ENCODE measurements at regions not wholly inside any gene's neighbourhood (a gene's known extent, or its start where the extent isn't known, plus 50 kb on each side); places are given as distances from the start of the nearest gene placed in this dataset.

DNA sequence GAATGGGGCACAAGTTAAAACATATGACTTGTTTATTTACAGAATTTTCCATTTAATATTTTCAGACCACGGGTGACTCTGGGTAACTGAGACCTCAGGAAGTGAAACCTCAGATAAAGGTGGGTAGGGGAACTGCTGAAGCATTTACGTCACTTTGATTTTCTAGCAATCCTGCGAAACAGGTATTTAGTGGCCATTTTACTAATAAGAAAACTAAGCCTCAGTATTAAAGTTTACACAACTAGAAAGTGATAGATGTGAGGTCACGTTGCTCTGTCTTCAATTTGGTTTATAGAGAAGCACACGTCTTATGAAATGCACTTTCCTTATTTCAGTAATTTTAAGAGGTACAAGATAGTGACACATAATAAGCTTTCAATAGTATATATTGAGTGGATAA, 402.8 kb downstream of the FGF9 start (continued):
- TF ChIP-seq, protein P1, sequence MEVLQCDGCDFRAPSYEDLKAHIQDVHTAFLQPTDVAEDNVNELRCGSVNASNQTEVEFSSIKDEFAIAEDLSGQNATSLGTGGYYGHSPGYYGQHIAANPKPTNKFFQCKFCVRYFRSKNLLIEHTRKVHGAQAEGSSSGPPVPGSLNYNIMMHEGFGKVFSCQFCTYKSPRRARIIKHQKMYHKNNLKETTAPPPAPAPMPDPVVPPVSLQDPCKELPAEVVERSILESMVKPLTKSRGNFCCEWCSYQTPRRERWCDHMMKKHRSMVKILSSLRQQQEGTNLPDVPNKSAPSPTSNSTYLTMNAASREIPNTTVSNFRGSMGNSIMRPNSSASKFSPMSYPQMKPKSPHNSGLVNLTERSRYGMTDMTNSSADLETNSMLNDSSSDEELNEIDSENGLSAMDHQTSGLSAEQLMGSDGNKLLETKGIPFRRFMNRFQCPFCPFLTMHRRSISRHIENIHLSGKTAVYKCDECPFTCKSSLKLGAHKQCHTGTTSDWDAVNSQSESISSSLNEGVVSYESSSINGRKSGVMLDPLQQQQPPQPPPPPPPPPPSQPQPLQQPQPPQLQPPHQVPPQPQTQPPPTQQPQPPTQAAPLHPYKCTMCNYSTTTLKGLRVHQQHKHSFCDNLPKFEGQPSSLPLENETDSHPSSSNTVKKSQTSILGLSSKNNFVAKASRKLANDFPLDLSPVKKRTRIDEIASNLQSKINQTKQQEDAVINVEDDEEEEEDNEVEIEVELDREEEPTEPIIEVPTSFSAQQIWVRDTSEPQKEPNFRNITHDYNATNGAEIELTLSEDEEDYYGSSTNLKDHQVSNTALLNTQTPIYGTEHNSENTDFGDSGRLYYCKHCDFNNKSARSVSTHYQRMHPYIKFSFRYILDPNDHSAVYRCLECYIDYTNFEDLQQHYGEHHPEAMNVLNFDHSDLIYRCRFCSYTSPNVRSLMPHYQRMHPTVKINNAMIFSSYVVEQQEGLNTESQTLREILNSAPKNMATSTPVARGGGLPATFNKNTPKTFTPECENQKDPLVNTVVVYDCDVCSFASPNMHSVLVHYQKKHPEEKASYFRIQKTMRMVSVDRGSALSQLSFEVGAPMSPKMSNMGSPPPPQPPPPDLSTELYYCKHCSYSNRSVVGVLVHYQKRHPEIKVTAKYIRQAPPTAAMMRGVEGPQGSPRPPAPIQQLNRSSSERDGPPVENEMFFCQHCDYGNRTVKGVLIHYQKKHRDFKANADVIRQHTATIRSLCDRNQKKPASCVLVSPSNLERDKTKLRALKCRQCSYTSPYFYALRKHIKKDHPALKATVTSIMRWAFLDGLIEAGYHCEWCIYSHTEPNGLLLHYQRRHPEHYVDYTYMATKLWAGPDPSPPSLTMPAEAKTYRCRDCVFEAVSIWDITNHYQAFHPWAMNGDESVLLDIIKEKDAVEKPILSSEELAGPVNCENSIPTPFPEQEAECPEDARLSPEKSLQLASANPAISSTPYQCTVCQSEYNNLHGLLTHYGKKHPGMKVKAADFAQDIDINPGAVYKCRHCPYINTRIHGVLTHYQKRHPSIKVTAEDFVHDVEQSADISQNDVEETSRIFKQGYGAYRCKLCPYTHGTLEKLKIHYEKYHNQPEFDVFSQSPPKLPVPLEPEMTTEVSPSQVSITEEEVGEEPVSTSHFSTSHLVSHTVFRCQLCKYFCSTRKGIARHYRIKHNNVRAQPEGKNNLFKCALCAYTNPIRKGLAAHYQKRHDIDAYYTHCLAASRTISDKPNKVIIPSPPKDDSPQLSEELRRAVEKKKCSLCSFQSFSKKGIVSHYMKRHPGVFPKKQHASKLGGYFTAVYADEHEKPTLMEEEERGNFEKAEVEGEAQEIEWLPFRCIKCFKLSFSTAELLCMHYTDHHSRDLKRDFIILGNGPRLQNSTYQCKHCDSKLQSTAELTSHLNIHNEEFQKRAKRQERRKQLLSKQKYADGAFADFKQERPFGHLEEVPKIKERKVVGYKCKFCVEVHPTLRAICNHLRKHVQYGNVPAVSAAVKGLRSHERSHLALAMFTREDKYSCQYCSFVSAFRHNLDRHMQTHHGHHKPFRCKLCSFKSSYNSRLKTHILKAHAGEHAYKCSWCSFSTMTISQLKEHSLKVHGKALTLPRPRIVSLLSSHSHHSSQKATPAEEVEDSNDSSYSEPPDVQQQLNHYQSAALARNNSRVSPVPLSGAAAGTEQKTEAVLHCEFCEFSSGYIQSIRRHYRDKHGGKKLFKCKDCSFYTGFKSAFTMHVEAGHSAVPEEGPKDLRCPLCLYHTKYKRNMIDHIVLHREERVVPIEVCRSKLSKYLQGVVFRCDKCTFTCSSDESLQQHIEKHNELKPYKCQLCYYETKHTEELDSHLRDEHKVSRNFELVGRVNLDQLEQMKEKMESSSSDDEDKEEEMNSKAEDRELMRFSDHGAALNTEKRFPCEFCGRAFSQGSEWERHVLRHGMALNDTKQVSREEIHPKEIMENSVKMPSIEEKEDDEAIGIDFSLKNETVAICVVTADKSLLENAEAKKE (CRISPR knock-in tag; IDR thresholded peaks at IDR 0.05), result no peak
- TF ChIP-seq, protein P2, sequence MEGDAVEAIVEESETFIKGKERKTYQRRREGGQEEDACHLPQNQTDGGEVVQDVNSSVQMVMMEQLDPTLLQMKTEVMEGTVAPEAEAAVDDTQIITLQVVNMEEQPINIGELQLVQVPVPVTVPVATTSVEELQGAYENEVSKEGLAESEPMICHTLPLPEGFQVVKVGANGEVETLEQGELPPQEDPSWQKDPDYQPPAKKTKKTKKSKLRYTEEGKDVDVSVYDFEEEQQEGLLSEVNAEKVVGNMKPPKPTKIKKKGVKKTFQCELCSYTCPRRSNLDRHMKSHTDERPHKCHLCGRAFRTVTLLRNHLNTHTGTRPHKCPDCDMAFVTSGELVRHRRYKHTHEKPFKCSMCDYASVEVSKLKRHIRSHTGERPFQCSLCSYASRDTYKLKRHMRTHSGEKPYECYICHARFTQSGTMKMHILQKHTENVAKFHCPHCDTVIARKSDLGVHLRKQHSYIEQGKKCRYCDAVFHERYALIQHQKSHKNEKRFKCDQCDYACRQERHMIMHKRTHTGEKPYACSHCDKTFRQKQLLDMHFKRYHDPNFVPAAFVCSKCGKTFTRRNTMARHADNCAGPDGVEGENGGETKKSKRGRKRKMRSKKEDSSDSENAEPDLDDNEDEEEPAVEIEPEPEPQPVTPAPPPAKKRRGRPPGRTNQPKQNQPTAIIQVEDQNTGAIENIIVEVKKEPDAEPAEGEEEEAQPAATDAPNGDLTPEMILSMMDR (conservative IDR thresholded peaks at IDR 0.05; ENCODE audit: low read depth in 2 of 2), result no peak
- no peak for TF ChIP-seq POLR2AphosphoS5 (IDR thresholded peaks at IDR 0.05; ENCODE audit: low read depth)

DNA sequence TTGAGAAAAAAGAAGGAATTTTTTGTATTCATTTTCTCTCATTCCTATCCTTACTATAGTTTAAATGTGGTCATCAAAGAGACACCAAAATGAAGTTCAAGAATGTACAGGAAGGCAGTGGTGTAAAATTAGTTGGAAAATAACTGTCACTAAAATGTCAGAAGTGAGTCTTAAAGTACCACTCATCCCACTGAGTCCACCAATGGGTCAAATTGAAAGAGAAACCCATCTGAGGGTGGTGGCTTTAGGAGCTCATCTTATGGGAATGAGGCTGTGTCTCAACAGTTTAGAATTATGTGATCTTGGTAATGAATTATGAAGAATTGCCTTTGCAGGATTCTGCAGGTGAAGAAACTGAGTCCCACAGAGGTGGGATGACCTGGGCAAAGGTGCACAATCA, 403.5 kb downstream of the FGF9 start:
- Histone ChIP-seq H4K20me1 (replicated peaks; ENCODE audit: insufficient read depth) (peaks cover 3% of the 10 kb centered on the region), H3F3A (replicated peaks; ENCODE audit: low read depth) (no peaks in the 10 kb centered on the region), H3K79me2 (replicated peaks; ENCODE audit: insufficient read depth) (no peaks in the 10 kb centered on the region), H3K9me2 (ENCODE audit: insufficient read depth) (no peaks in the 10 kb centered on the region), H3K27me3 (ENCODE audit: insufficient read depth) (peaks cover 11% of the 10 kb centered on the region; the same call in 1 of the 2 replicates), H3K27ac (ENCODE audit: low read depth) (no peak overlapping the region), H3K4me3 (no peak overlapping the region), H3K36me3 (ENCODE audit: insufficient read depth) (no peaks in the 10 kb centered on the region), H3K4me1 (ENCODE audit: insufficient read depth) (peaks cover 6% of the 10 kb centered on the region; the same call in 1 of the 2 replicates), H3K4me2 (no peak overlapping the region), H2AFZ (no peak overlapping the region)
- Mint-ChIP-seq H3K4me3 (no peak overlapping the region), H3K9me3 (no peaks in the 10 kb centered on the region), H3K36me3 (ENCODE audit: low read depth) (no peaks in the 10 kb centered on the region), H3K27me3 (ENCODE audit: insufficient read depth, low read depth, poor library complexity) (peaks cover under 1% of the 10 kb centered on the region), H3K4me1 (peaks cover 23% of the 10 kb centered on the region; the same call in 2 of the 3 replicates), H3K27ac (no peak overlapping the region)
- no peak for TF ChIP-seq JUNB (IDR thresholded peaks at IDR 0.05; ENCODE audit: unreplicated experiment)
- TF ChIP-seq EZH2 (IDR thresholded peaks at IDR 0.05; ENCODE audit: low read depth, unreplicated experiment), result no peak
- TF ChIP-seq ZNF331 (CRISPR knock-in tag; IDR thresholded peaks at IDR 0.05; ENCODE audit: low read depth), result no peak
- TF ChIP-seq, protein P3, sequence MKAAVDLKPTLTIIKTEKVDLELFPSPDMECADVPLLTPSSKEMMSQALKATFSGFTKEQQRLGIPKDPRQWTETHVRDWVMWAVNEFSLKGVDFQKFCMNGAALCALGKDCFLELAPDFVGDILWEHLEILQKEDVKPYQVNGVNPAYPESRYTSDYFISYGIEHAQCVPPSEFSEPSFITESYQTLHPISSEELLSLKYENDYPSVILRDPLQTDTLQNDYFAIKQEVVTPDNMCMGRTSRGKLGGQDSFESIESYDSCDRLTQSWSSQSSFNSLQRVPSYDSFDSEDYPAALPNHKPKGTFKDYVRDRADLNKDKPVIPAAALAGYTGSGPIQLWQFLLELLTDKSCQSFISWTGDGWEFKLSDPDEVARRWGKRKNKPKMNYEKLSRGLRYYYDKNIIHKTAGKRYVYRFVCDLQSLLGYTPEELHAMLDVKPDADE (IDR thresholded peaks at IDR 0.05), result no peak
- no peak for TF ChIP-seq ZNF114 (CRISPR knock-in tag; IDR thresholded peaks at IDR 0.05)
- TF ChIP-seq, protein P4, sequence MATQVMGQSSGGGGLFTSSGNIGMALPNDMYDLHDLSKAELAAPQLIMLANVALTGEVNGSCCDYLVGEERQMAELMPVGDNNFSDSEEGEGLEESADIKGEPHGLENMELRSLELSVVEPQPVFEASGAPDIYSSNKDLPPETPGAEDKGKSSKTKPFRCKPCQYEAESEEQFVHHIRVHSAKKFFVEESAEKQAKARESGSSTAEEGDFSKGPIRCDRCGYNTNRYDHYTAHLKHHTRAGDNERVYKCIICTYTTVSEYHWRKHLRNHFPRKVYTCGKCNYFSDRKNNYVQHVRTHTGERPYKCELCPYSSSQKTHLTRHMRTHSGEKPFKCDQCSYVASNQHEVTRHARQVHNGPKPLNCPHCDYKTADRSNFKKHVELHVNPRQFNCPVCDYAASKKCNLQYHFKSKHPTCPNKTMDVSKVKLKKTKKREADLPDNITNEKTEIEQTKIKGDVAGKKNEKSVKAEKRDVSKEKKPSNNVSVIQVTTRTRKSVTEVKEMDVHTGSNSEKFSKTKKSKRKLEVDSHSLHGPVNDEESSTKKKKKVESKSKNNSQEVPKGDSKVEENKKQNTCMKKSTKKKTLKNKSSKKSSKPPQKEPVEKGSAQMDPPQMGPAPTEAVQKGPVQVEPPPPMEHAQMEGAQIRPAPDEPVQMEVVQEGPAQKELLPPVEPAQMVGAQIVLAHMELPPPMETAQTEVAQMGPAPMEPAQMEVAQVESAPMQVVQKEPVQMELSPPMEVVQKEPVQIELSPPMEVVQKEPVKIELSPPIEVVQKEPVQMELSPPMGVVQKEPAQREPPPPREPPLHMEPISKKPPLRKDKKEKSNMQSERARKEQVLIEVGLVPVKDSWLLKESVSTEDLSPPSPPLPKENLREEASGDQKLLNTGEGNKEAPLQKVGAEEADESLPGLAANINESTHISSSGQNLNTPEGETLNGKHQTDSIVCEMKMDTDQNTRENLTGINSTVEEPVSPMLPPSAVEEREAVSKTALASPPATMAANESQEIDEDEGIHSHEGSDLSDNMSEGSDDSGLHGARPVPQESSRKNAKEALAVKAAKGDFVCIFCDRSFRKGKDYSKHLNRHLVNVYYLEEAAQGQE (IDR thresholded peaks at IDR 0.05; ENCODE audit: unreplicated experiment), result no peak
- DNase-seq (ENCODE audit: low spot score), result no peak
- no peak for ATAC-seq

All from GM23338 (cell line).